Duodenal mucosa (tissue), 2 donors: ENCODE measurements at regions not wholly inside any gene's neighbourhood (a gene's known extent, or its start where the extent isn't known, plus 50 kb on each side); places are given as distances from the start of the nearest gene placed in this dataset.

Experiments used
- H3K27ac ChIP-seq: one replicate; pipeline ENCODE4 v1.7.0; 2013; ENCODE audit warnings: low read depth, low read length
- H3K27me3 ChIP-seq, 2 donors: one replicate each; pipeline ENCODE4 v1.7.0; 2013; ENCODE audit warnings: low read length in 2 of 2, control low read depth in 1 of 2; ENCODE audit not compliant: insufficient read depth in 2 of 2, control insufficient read depth in 1 of 2
- H3K36me3 ChIP-seq, 2 donors: one replicate each; pipeline ENCODE4 v1.7.0; 2013; ENCODE audit warnings: low read length in 2 of 2, control low read depth in 1 of 2; ENCODE audit not compliant: insufficient read depth in 2 of 2, control insufficient read depth in 1 of 2
- H3K4me1 ChIP-seq, 2 donors: one replicate each; pipeline ENCODE4 v1.7.0; 2013; ENCODE audit warnings: low read length in 2 of 2, control low read depth in 1 of 2; ENCODE audit not compliant: insufficient read depth in 2 of 2, control insufficient read depth in 1 of 2
- H3K4me3 ChIP-seq, 2 donors: one replicate each; pipeline ENCODE4 v1.7.0; 2013; ENCODE audit warnings: low read length in 2 of 2, low read depth in 1 of 2
- H3K9ac ChIP-seq, 2 donors: one replicate each; pipeline ENCODE4 v1.7.0; 2013; ENCODE audit warnings: low read length in 2 of 2, low read depth in 1 of 2
- H3K9me3 ChIP-seq, 2 donors: one replicate each; pipeline ENCODE4 v1.7.0; 2013; ENCODE audit warnings: low read length in 2 of 2, control low read depth in 1 of 2; ENCODE audit not compliant: control insufficient read depth in 1 of 2

GRCh38 chr20:12063106-12063684 lies 145.5 kb downstream of the BTBD3 start:
- H3K9ac ChIP-seq: no peak overlapping the region
- no peaks in the 10 kb centered on the region for H3K27me3 ChIP-seq
- H3K4me3 ChIP-seq: no peak overlapping the region
- no peak overlapping the region for H3K27ac ChIP-seq
- no peaks in the 10 kb centered on the region for H3K36me3 ChIP-seq
- no peaks in the 10 kb centered on the region for H3K9me3 ChIP-seq
- no peaks in the 10 kb centered on the region for H3K4me1 ChIP-seq

- no peak overlapping the region for H3K27ac ChIP-seq
These were observed 146.8 kb downstream of the BTBD3 start for GRCh38 chr20:12064540-12064939.

GRCh38 chr20:12067686-12068085 lies 150.0 kb downstream of the BTBD3 start:
- Histone ChIP-seq H3K27me3 (no peaks in the 10 kb centered on the region), H3K27ac (no peak overlapping the region), H3K4me3 (no peak overlapping the region), H3K9me3 (no peaks in the 10 kb centered on the region), H3K36me3 (no peaks in the 10 kb centered on the region), H3K9ac (no peak overlapping the region), H3K4me1 (no peaks in the 10 kb centered on the region)

More at GRCh38 chr20:12064540-12064939, 146.8 kb downstream of the BTBD3 start:
- Histone ChIP-seq H3K9ac (no peak overlapping the region), H3K36me3 (no peaks in the 10 kb centered on the region), H3K4me3 (no peak overlapping the region), H3K27me3 (no peaks in the 10 kb centered on the region), H3K4me1 (no peaks in the 10 kb centered on the region), H3K9me3 (no peaks in the 10 kb centered on the region)

- H3K4me1 ChIP-seq: no peaks in the 10 kb centered on the region
- no peaks in the 10 kb centered on the region for H3K36me3 ChIP-seq
- H3K27me3 ChIP-seq: no peaks in the 10 kb centered on the region
- no peaks in the 10 kb centered on the region for H3K9me3 ChIP-seq
- H3K9ac ChIP-seq: no peak overlapping the region
- H3K27ac ChIP-seq: no peak overlapping the region
- no peak overlapping the region for H3K4me3 ChIP-seq
These were observed 150.4 kb downstream of the BTBD3 start for GRCh38 chr20:12068121-12068520.

GRCh38 chr20:12069181-12069580 lies 151.5 kb downstream of the BTBD3 start:
- H3K9me3 ChIP-seq: no peaks in the 10 kb centered on the region
- H3K27me3 ChIP-seq: no peaks in the 10 kb centered on the region
- H3K4me3 ChIP-seq: no peak overlapping the region
- no peaks in the 10 kb centered on the region for H3K36me3 ChIP-seq
- no peak overlapping the region for H3K9ac ChIP-seq
- H3K27ac ChIP-seq: no peak overlapping the region
- H3K4me1 ChIP-seq: no peaks in the 10 kb centered on the region

GRCh38 chr20:12072221-12072953 lies 154.7 kb downstream of the BTBD3 start:
- H3K9me3 ChIP-seq: no peaks in the 10 kb centered on the region
- H3K27ac ChIP-seq: no peak overlapping the region
- H3K4me1 ChIP-seq: no peaks in the 10 kb centered on the region
- no peaks in the 10 kb centered on the region for H3K36me3 ChIP-seq
- H3K4me3 ChIP-seq: no peak overlapping the region
- no peak overlapping the region for H3K9ac ChIP-seq
- H3K27me3 ChIP-seq: no peaks in the 10 kb centered on the region

GRCh38 chr20:12072954-12073264 lies 155.2 kb downstream of the BTBD3 start:
- Histone ChIP-seq H3K27ac (no peak overlapping the region), H3K9me3 (no peaks in the 10 kb centered on the region), H3K4me3 (no peak overlapping the region), H3K4me1 (no peaks in the 10 kb centered on the region), H3K9ac (no peak overlapping the region), H3K27me3 (no peaks in the 10 kb centered on the region), H3K36me3 (no peaks in the 10 kb centered on the region)

GRCh38 chr20:12074111-12074655 lies 156.5 kb downstream of the BTBD3 start:
- no peak overlapping the region for H3K27ac ChIP-seq
- H3K4me3 ChIP-seq: no peak overlapping the region
- no peaks in the 10 kb centered on the region for H3K9me3 ChIP-seq
- no peaks in the 10 kb centered on the region for H3K36me3 ChIP-seq
- H3K27me3 ChIP-seq: no peaks in the 10 kb centered on the region
- H3K9ac ChIP-seq: no peak overlapping the region
- H3K4me1 ChIP-seq: no peaks in the 10 kb centered on the region

GRCh38 chr20:12076200-12076599 lies 158.5 kb downstream of the BTBD3 start:
- H3K9ac ChIP-seq: no peak overlapping the region
- no peak overlapping the region for H3K27ac ChIP-seq
- H3K36me3 ChIP-seq: no peaks in the 10 kb centered on the region
- no peaks in the 10 kb centered on the region for H3K4me1 ChIP-seq
- no peaks in the 10 kb centered on the region for H3K9me3 ChIP-seq
- H3K27me3 ChIP-seq: no peaks in the 10 kb centered on the region
- no peak overlapping the region for H3K4me3 ChIP-seq

GRCh38 chr20:12077875-12078274 lies 160.2 kb downstream of the BTBD3 start:
- H3K4me1 ChIP-seq: no peaks in the 10 kb centered on the region
- H3K4me3 ChIP-seq: no peak overlapping the region
- H3K9ac ChIP-seq: no peak overlapping the region
- no peaks in the 10 kb centered on the region for H3K9me3 ChIP-seq
- H3K36me3 ChIP-seq: no peaks in the 10 kb centered on the region
- H3K27me3 ChIP-seq: no peaks in the 10 kb centered on the region
- H3K27ac ChIP-seq: no peak overlapping the region
